HG03575 (cell line): ENCODE measurements at regions not wholly inside any gene's neighbourhood (a gene's known extent, or its start where the extent isn't known, plus 50 kb on each side); places are given as distances from the start of the nearest gene placed in this dataset.
"Not testable (repeated sequence)": the region's sequence is repeated elsewhere in the genome, so short reads cannot be mapped to it uniquely, and the experiment has no call there.

ENCODE experiments used
- ATAC-seq: cut with Tn5 transposase; IDR thresholded peaks from one replicate; pipeline ENCODE4 v1.9.1; 2021; ENCODE audit not compliant: unreplicated experiment, insufficient number of reproducible peaks, low FRiP score; ENCODE audit errors: extremely low read depth

DNA sequence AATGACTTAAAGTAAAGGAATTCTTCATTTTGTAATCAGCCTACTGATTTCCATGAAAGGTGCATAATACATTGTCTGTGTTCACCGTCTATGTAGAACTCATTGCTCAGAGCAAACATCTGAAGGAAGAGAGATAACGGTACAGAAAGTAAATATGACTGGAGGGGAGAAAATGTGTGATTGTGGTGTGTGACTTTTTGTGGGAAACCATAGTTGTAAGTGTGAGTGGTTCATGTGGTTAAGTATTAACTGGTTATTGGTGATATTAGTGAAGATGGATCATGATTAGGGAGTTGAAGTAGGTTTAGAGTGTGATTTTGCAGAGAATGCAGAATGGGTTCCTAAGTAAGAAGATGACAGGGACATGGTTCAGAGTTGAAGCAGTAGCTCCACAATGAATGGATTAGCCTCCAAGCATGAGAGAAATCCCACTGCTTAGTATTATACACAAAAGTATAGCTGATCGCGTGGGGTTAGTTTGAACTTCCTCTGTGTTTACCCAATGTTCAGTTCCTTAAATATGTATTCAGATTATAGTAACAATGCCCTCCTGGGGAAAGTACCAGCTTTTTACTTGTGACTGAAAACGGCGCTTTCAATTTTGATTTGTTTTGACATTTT lies 368.9 kb downstream of the UTRN start:
- peak; percentile 84 for ATAC-seq

DNA sequence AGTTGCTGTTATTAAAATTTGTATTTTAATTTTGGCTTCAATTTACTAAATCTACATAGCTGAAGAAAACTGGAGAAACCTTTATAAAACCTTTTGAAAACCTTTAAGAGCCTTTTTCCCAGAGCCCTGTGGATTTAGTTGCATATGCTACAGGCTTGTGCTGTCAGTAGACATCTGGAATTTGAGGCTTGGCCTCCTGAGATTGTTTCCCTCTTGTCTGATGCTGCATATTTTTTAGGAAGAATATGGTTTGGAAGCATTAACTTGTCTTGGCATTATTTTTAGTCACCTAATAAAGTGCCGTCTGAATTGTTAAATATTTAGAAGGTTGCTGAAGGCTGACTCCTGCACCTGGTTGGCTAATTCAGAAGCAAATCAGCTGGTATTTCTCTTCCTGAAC lies 369.4 kb downstream of the UTRN start:
- no peak for ATAC-seq

DNA sequence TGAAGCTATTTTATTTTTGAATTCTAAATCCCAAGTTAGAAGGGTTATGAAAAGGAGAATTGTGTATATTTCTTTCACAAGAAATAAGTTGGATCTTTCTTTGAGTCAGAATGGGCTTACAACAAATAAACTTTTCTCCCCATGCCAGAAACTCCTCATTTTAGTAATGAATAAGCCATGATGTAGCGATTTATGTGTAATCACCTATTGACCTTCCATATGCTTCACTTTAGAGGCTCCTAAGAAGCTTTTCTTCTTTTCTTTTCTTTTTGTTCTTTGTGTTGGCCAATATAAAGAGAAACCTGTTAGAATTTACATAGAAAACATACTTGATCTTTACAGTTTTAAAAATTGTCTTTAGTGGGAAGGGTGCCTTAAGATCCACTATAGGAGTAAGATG lies 370.2 kb downstream of the UTRN start:
- no peak for ATAC-seq

DNA sequence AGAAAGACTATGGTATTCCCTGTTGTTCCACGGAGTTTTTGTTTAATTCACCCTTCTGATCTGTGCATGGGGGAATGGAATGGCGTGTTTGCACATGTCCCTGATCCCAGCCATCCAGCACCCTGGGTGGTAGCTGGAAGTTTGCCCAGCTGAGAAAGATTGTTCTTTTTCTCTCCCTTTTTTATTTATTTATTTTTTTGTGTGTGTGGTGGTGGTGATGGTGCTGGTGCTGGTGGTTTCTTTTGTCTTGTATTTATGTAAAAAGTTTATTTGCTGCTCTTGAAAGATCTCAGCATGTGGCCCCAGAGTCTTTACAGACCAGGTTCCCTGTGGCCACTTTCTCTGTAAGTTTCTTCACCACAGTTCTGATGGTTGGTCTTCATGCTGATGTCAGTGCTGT lies 372.6 kb downstream of the UTRN start:
- ATAC-seq, result no peak

DNA sequence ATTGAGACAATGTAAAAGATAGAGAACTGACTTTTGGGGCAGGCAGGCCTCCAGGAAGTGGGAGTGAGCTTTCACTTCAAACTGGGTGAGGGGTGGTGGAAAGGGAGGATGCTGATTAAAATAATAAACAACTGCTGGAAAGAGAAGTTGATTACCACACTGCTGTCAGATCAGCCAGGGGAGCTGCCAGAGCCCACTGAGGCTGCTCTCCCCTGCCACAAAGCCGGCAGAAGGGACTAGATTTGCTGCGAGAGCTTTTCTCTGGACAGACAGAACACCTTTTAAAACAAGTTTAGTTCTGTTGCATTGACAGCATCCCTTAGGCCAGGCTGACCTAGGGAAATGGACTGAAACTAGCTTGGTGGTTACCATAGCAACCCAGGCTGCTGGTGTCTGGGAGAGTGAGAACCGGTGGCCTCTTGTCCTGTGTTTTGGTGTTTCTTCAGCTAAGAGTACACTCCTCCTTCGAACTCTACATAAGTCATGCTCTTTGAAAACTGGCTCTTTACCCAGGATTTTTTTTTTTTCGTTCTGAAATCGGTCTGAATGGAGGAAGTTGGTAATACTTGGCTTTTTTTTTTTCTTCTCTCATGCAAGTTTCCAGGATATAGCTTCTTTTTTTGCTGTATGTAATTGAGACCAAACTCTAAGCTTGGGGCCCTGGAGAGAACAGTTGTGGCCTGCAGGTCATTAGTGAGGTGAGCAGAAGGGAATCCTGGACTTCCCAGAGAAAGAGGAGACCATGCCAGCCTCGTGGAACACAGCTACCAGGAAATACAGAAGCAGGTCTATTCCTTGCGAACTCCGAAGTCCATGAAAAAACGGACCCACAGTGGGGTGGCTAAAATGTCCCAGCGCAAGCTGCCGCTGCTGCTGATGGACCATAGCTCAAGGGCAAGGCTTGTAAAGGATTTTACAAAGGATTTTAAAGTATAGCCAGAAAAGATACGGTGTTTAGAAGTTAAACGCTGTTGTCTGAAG lies 374.4 kb downstream of the UTRN start:
- no peak for ATAC-seq

DNA sequence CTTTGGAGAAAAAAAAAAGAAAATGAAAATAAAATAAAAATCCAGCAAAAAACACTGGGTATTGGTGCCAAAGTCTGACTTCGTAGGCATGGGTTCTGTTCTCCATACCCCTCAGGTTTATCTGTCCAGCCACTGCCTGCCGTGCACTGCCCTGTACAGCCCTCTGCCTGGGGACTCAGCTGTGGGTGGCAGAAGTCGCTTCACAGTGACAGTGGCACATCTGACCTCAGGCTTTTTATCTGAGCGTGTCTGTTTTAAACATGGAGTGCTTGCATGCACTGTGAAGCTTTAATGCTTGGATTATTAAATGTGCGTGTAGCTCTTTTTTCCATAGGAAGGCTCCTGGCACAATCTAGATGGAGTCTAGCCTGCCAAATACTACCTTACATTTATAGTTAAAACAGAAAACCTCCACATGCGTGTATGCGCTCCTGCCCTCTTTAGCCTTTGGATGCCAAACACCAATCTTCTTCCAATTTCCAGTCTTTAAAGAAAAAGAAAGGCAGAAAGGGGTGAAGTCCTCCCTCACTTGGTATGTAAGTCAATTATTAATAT lies 375.5 kb downstream of the UTRN start:
- no peak for ATAC-seq

DNA sequence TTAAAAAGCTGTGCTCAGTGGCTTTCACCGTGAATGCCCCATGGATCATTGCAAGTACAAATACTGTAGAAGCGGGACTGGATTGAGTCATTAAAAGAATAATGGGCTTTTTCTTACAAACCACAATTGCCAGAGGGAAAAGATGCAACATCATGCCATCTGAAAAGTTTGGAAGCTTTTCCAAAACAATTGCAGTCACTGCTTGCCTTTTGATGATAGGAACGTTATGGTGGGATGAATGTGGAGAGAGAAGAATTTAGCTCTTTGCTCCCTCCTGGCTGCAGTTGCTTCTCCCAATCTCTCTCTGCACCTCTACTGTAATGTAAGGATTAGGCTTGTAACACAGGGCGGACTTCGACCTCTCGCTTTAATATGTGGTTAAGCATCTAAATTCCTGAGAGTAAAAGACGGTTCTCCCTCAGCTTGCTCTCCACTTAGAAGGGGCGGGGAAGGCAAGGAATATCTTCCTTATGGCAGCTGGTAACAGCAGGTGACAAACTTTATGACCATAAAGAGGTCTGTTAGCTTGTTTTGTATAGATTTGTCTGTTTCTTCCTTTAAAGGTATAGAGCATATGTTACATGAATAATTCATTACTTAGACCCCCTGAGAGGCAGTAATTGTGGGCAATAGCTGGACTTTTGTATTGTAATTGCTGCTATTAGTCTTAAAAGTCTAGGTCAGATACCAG lies 376.1 kb downstream of the UTRN start:
- no peak for ATAC-seq

DNA sequence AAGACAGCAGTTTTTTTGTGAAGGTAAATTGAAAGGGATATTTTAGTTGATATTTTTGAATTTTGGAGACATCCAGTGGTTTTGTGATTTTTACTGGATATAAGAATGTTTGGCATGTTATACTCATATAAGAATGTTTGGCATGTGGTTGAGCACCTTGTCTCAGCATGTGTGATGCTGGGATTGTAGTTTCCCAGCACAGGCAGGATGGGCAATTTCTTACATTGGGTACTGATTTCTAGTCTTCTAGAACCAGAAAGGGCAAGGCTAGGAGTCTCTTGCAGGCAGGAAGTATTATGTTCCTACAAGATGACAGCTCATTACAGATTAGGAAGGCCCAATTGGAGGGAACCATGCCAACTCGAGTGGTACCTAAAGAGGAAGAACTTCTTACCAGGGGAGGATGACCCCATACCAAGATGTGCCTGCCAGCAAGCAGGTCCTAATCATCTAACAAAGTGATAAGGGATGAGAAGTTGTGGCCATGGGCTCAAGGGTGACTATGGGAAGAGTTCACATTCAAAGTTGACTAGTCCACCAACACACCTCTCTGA lies 377.8 kb downstream of the UTRN start:
- ATAC-seq, result no peak

DNA sequence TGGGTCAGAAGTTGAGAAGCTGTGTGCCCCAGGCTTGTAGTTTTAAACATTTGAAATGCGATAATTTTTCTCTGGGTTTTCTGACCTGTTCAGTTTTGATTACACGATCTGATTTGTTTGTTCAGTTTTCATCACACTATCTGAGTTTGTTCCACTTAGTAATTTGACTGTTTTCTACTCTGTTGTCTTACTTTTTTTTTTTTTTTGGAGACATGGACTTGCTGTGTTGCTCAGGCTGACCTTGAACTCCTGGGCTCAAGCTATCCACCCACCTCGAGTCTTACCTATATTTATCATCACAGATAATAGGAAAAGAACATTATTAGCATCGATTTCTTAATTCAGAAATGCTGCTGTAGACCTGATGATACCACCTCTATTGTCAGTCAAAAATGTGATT lies 379.1 kb downstream of the UTRN start:
- ATAC-seq, result no peak

DNA sequence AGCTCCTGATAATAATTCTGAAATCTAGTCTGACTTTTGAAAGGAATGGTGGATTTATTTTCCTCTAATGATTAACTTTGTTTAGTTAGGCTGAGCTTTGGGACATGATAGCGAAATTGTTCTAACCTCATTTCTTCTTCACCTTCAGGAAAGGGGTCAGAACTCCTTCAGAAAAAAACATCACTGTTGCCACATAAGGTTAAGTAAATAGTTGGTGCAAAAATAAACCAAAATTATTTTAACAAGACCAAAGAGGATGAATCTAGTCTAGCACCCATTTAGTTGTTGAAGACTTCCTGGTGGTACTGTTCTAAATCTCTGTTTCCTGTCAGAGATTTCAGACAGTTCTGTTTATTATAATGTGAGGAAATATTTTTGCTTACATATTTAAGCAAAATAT lies 379.8 kb downstream of the UTRN start:
- no peak for ATAC-seq

DNA sequence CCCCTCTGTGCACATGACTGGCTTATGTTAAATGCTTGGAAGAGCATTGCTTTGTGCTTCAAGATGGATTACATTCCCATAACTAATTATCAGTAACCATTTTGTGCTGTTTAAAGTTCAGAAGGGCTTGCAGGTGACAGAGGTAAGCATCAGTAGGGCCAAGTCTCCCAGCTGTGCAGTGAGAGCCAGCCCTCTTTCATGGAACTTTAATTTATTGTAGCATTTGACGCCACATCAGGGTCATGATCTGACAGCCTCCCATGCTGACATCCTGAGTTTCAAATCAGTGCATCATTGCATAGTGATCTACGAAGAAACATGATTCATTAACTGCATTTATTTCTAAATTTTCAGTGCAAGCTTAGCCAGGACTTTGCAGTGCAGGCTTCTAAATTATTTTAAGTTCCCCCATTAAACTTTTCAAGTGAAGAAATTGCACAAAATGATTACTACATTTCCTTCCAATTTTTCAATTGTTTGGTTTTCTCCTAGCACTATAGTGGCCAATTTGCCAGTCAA lies 380.9 kb downstream of the UTRN start:
- ATAC-seq, result no peak

DNA sequence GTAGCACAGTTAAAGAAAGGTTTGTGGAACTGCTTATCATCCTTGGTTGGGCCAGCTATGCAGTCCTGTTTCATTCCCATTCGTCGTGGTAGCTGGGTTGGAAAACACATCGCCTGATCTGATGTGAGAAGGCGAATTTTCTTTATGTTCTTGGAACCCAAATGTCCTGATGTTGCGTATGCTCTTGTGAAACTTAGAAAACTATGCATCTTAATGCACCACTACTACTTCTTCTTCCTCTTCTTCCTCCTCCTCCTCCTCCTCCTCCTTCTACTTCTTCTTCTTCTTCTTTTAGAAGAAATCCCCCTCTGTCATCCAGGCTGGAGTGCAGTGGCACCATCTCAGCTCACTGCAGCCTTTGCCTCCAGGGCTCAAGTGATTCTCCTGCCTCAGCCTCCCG lies 381.6 kb downstream of the UTRN start:
- ATAC-seq, result no peak

DNA sequence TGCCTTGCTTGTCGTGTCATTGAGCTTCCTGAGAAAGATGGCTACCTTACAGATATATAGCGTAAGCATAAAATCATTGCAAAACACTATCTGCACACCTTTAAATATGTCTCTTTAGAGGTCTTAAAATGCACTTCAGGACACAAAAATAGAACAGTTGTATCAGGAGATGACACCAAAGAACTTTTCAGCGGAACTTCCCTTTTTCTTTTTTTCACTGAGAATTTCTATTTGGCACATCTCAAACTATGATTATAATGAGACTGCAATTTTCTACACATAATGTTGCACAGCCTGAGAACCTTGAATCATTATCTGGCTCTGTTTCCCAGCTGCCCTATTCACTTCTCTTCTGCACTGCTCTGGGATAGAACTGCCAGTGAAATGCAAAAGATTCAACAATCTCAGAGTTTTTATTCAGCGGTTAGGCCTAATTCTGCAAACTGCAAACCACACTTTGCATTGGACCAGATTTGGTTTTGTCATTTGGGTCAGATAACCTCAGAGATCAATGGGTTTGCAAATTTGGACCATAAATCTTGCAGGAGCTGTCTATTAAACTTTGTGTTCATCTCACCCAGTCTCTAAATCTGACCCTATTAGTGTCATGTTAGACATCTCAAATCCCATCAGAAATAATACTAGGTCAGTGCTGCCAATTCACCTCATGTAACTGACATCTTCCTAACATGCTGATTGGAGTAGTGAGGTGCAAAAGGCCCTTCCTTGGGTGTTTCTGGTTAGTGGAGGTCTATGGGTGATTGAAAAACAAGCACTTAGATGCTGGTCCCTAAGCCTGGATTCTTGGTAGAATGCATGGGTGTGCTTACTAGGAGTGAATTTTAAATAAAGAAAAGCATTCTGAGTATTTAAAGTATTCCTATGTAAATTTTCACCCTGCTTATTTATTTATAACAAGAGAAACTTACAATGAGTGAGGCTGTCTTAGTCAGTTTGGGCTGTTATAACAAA lies 382.7 kb downstream of the UTRN start:
- ATAC-seq, result no peak

DNA sequence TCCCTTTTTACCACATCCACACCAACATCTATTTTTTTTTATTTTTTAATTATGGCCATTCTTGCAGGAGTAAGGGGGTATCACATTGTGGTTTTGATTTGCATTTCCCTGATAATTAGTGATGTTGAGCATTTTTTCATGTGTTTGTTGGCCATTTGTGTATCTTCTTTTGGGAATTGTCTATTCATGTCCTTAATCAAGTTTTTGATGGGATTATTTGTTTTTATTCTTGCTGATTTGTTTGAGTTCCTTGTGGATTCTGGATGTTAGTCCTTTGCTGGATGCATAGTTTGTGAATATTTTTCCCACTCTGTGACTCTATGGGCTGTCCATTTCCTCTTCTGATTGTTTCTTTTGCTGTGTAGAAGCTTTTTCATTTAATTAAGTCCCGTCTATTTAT lies 385.1 kb downstream of the UTRN start:
- ATAC-seq, result not testable (repeated sequence)

DNA sequence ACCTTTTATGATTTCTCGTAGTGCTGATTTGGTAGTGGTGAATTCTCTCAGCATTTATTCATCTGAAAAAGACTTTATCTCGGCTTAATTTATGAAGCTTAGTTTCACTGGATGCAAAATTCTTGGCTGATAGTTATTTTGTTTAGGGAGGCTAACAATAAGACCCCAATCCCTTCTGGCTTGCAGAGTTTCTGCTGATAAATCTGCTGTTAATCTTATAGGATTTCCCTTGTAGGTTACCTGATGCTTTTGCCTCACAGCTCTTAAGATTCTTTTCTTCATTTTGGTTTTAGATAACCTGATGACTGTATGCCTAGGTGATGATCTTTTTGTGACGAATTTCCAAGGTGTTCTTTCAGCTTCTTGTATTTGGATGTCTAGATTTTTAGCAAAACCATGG lies 388.7 kb downstream of the UTRN start:
- no peak for ATAC-seq

DNA sequence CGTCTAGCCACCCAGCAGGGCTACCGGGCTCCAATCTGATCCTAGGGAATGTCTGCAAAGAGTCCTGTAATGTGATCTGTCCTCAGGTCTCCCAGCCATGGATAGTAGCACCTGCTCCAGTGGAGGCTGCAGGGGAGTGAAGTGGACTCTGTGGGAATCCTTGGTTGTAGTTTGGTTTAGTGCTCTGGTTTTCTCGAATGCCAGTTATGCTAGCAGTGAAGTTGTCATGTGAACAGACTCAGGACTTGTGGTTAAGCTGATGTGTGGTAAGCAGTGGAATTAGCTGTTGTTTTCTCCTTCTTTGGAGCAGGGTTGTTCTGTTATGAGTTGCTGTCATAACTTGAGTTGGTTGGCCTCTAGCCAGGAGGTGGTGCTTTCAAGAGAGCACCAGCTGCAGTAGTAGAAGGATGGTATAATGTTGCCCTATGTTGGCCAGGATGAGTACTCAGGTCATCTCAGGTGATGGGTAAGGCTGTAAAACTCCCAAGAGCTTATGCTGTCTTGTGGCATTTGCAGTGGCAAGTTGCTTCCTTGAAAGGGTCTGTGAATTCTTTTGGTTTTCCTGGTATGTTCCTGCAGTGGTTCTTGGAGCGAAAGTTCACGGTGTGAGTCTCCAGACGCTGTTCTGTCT lies 390.2 kb downstream of the UTRN start:
- ATAC-seq, result no peak

DNA sequence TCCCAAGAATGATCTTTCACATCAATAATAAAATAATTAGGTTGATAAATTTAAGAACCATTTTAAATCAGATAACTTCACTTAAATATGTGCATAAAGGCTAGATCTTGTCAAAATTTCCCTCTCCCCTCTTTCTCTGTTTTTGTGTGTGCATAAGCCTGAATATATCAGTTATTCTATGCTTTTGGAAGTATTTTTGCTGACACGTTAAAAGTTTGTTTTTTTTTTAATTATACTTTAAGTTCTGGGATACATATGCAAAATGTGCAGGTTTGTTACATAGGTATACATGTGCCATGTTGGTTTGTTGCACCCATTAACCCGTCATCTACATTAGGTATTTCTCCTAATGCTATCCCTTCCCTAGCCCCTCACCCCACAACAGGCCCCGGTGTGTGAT lies 391.2 kb downstream of the UTRN start:
- not testable (repeated sequence) for ATAC-seq

DNA sequence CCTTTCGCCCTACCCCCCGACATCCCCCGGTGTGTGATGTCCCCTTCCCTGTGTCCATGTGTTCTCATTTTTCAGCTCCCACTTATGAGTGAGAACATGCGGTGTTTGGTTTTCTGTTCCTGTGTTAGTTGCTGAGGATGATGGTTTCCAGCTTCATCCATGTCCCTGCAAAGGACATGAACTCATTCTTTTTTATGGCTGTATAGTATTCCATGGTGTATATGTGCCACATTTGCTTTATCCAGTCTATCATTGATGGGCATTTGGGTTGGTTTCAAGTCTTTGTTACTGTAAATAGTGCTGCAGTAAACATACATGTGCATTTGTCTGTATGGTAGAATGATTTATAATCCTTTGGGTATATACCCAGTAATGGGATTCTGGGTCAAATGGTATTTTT lies 392.1 kb downstream of the UTRN start:
- not testable (repeated sequence) for ATAC-seq
